HG02610 (cell line): ENCODE measurements at regions not wholly inside any gene's neighbourhood (a gene's known extent, or its start where the extent isn't known, plus 50 kb on each side); places are given as distances from the start of the nearest gene placed in this dataset.
"Not testable (repeated sequence)": the region's sequence is repeated elsewhere in the genome, so short reads cannot be mapped to it uniquely, and the experiment has no call there.

Experiments
- ATAC-seq: cut with Tn5 transposase; IDR thresholded peaks from one replicate; pipeline ENCODE4 v1.9.1; 2021; ENCODE audit warnings: mild to moderate bottlenecking, moderate library complexity; ENCODE audit not compliant: unreplicated experiment

- no peak for ATAC-seq
Measured at GRCh38 chr1:238485912-238486209, 595.1 kb upstream of the ZP4 start.

GRCh38 chr1:238485057-238485911 is 594.6 kb upstream of the ZP4 start:
- no peak for ATAC-seq

- ATAC-seq: no peak
Measured at GRCh38 chr1:238484121-238484520, 593.4 kb upstream of the ZP4 start.

DNA sequence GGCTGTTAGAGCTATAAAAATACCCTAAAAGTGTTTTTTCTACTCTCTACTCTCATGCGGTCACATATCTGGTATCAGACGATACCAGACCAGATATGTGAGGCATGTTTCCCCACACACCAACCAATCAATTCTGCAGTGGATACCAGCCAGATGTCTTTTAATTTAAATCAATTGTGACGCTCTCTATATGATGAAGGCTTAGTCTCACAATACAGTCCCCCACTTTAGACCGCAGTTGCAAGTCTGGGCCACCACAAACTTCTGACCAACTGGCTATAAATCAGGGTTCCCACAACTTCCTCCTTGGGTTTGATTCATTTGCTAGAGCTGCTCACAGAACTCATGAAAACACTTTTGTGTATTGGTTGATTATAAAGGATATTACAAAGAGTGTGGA is 586.1 kb upstream of the ZP4 start:
- no peak for ATAC-seq

GRCh38 chr1:238475712-238476111 is 585.0 kb upstream of the ZP4 start:
- ATAC-seq: no peak

DNA sequence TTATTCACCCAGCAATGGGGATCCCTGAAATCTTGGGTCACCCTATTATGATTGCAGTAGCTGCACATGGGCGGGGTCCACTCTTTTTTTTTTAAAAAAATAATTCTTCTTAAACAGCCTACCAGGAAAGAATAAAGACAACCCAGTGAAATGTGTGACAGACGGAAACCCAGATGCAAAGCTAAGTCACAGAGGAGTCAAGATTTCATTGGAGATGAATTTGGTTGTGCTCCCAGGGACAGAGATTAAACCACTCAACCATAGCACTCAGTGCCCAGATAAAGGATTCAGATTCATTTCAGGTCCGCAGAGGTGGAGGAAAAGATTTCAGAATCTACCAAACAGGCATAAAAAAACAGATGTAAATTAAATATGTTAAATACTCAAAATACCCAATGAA is 583.5 kb upstream of the ZP4 start:
- ATAC-seq: no peak

DNA sequence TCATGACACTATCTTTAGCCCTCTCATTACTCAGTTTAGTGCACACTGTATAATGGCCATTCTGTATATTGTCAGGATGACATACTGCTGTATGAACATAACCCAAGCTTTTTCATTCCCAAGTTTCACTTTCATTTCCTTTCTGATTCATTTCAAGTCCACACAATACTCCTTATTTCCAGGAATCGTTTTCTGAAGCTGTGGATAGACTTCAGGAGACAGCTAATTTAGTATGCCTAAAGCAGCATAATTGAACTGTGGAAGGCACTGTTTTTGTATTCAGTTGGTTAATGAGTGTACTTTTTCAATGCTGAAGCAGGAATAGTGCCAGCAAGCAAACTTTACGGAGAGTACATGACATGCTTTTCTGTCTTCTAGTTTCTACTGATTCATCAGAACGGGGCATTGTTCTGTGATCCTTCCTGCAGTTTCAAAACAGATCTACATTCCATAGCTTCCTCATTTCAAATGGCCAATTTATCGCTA is 578.5 kb upstream of the ZP4 start:
- no peak for ATAC-seq

- no peak for ATAC-seq
Measured at GRCh38 chr1:238468068-238468467, 577.3 kb upstream of the ZP4 start.

GRCh38 chr1:238466459-238466858 is 575.7 kb upstream of the ZP4 start:
- no peak for ATAC-seq

DNA sequence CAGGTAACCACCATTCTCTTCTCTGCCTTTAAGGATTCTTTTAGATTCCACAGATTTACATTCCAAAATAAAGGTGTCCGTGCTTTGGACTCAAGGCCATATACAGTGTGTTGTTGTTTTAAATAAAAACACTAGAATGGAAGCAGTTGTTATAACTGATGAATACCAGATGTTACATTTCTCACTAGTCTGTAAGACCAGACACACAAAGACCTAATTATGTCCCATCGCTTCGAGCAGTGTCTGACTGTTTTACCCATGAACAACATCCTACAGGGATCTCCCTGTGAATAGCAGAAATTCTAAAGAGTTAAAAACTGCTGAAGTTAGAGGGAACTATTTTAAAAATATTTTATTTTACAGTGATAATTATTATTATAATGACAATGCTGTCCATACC is 574.7 kb upstream of the ZP4 start:
- ATAC-seq: no peak

DNA sequence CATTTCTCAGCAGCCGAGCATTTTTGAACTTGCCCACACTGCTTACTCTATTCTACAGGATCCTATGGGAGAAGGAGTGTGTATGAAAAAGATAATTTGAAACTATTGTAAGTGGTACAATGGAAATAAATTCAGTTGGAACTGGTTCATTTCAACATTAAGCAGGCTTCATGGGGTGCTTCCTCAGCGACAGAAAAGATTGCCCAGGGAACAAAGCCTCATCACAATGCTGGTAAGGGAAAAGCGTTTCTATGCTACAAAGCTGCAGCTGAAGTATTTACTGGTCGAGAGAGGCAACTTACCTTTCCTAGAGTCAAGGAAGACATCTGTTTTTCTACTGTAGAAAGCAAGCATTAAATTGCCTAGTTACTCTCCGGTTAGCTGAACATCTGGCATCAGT is 568.2 kb upstream of the ZP4 start:
- no peak for ATAC-seq

- ATAC-seq: no peak
Measured at GRCh38 chr1:238457610-238458009, 566.9 kb upstream of the ZP4 start.

DNA sequence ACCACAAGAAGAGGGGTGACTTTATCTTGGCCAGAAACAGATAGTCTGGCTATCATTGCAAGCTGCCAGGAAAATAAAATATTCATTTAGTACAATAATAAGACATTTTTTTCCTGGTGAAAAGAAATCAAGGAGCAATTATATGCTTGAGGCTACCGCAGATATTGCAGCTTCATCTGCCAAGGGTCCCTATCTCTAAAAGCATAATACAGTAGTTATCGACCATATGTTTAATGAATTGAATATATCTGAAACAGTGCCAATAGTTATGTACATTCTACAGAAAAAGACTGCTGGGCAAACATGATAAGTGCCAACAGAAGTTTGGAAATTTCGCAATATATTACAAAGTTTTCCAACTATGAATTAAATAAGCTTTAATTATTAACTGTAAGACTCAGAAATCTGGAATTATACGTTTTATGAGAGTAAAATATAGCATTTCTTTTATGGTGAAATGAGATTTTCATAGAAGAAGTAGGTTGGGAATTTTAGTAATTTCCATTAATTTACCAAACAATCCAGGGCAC is 561.1 kb upstream of the ZP4 start:
- ATAC-seq: no peak

- no peak for ATAC-seq
Measured at GRCh38 chr1:238450976-238451375, 560.3 kb upstream of the ZP4 start.

DNA sequence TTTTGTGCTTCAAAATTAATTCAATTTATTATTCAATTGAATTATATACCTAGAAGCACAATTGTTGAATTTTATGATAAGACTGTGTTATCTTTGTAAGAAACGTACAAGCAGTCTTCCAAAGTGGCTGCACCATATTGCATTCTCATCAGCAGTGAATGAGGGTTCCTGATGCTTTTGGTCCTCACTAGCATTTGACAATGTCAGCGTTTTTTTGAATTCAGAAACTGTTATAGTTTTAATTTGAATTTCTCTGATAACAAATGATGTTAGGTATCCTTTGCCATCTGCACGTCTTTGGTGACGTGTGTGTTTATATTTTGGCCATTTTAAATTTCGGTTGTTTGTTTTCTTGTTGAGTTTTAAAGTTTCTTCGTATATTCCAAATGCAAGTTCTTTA is 553.0 kb upstream of the ZP4 start:
- no peak for ATAC-seq

- ATAC-seq: no peak
Measured at GRCh38 chr1:238439511-238439910, 548.8 kb upstream of the ZP4 start.

- no peak for ATAC-seq
Measured at GRCh38 chr1:238438311-238439270, 547.9 kb upstream of the ZP4 start.

DNA sequence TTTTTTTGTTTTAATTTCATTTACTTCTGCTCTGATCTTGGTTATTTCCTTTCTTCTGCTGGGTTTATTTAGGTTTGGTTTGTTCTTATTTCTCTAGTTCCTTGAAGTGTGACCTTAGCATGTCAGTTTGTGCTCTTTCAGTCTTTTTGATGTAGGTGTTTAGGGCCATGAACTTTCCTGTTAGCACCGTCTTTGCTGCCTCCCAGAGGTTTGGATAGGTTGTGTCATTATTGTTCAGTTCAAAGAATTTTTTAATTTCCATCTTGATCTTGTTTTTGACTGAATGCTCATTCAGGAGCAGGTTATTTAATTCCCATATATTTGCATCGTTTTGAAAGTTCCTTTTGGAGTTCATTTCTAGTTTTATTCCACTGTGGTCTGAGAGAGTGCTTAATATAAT is 539.0 kb upstream of the ZP4 start:
- ATAC-seq: not testable (repeated sequence)

DNA sequence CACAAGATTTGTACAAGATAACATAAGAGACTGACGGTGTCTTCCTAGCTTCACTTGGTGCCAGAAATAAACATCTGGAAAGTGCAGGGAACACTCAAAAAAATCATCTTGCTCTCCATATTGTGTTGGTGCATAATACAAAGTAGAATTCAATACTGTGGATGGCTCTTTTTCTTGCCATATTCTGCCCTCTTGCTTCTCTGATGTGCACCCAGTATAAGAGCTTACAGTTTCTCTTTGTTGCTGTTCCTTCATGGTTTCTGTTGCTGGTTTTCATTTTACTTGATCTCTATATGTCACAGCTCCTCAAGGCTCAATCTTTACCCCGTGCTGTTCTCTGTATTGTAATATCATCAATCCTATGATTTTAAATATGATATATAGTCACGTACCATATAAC is 528.5 kb upstream of the ZP4 start:
- no peak for ATAC-seq

- ATAC-seq: no peak
Measured at GRCh38 chr1:238409932-238410331, 519.2 kb upstream of the ZP4 start.

DNA sequence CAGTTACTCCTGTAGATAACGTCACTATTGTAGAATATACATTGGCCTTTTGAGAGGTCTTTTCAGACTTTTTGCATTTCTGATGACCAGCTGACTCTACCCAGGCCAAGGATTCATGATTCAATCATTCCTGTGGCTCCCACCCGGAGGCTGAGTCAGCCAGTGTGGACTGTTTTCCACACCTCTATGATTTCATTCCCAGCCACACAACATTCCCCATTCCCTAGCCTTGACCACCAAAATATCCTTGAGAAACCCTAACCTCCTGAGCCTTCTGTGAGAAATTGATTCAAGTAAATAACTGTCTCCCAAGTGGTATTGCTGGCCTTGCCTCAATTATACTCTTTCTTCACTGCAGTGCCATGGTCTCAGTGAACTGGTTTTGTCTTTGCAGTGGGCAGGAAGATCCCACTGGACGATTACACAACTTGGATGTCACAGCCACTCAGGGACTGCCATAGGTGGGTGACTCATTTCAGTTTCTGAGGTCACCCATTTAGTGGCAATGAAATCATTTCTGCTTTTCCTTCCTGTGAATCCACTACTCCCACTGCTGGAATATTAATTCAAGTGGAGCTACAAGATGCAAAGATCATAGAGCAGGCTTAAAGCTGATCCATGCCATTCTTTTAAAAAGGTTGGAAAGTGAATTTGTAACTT is 518.6 kb upstream of the ZP4 start:
- ATAC-seq: no peak
